GM06990 (cell line): ENCODE measurements at regions not wholly inside any gene's neighbourhood (a gene's known extent, or its start where the extent isn't known, plus 50 kb on each side); places are given as distances from the start of the nearest gene placed in this dataset.

Source experiments
- DNase-seq: peaks from one replicate; pipeline ENCODE4 v3.0.0-alpha.2; 2011; ENCODE audit not compliant: insufficient read length; ENCODE audit errors: extremely low read depth
- H3K27me3 ChIP-seq: replicated peaks from 2 replicates; pipeline ENCODE4 v1.6.0; 2011; ENCODE audit warnings: low read length; ENCODE audit not compliant: control insufficient read depth, insufficient read depth
- H3K36me3 ChIP-seq: 2 replicates; pipeline ENCODE4 v1.5.1; 2011; ENCODE audit warnings: low read length; ENCODE audit not compliant: control insufficient read depth, insufficient read depth
- H3K4me3 ChIP-seq: replicated peaks from 2 replicates; pipeline ENCODE4 v1.5.1; 2011; ENCODE audit warnings: low read depth, mild to moderate bottlenecking, control low read depth, low read length
- CTCF ChIP-seq: IDR thresholded peaks from 2 replicates; pipeline ENCODE4 v1.5.1; 2011; ENCODE audit warnings: low read length, control low read depth, mild to moderate bottlenecking, inconsistent platforms; ENCODE audit not compliant: insufficient read depth, poor library complexity, severe bottlenecking

DNA sequence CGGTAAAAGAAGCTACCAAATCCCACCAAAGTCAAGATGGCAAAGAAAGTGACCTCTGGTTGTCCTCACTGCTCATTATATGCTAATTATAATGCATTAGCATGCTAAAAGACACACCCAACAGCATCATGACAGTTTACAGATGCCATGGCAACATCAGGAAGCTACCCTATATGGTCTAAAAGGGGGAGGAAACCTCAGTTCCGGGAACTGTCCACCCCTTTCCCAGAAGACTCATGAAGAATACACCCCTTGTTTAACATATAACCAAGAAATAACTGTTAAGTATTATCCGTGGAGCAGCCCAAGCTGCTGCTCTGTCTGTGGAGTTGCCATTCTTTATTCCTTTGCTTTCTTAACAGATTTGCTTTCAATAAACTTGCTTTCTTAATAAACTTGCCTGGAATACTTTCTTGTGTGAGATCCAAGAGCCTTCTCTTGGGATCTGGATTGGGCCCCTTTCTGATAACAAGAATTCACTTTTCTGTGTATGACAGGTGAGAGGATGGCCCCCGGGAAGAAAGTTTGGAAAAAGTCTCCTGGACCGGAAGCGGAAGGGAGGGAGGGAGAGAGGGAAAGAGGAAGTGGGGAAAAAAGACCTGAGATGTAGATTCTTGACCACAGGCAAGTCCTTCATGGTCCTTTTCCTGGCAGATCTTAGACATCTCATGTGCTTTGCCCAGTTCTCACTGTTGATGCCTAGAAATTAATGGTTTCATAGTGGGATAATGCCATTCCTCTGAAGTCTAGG, 146.7 kb upstream of the ID4 start:
- no peak for DNase-seq
- Histone ChIP-seq H3K27me3 (no peaks in the 10 kb centered on the region), H3K4me3 (no peak overlapping the region), H3K36me3 (no peaks in the 10 kb centered on the region)
- TF ChIP-seq CTCF, result no peak

GRCh38 chr6:19691465-19692167, 145.6 kb upstream of the ID4 start:
- Histone ChIP-seq H3K27me3 (no peaks in the 10 kb centered on the region), H3K4me3 (no peak overlapping the region), H3K36me3 (no peaks in the 10 kb centered on the region)
- DNase-seq, result no peak
- no peak for TF ChIP-seq CTCF

GRCh38 chr6:19692506-19693298, 144.5 kb upstream of the ID4 start:
- DNase-seq, result no peak
- TF ChIP-seq CTCF, result no peak
- no peaks in the 10 kb centered on the region for H3K36me3 ChIP-seq
- no peak overlapping the region for H3K4me3 ChIP-seq
- no peaks in the 10 kb centered on the region for H3K27me3 ChIP-seq

- DNase-seq, result no peak
- H3K36me3 ChIP-seq, result no peaks in the 10 kb centered on the region
- no peak overlapping the region for H3K4me3 ChIP-seq
- H3K27me3 ChIP-seq, result no peaks in the 10 kb centered on the region
- TF ChIP-seq CTCF, result no peak
Observed at GRCh38 chr6:19694697-19695096, 142.5 kb upstream of the ID4 start.

DNA sequence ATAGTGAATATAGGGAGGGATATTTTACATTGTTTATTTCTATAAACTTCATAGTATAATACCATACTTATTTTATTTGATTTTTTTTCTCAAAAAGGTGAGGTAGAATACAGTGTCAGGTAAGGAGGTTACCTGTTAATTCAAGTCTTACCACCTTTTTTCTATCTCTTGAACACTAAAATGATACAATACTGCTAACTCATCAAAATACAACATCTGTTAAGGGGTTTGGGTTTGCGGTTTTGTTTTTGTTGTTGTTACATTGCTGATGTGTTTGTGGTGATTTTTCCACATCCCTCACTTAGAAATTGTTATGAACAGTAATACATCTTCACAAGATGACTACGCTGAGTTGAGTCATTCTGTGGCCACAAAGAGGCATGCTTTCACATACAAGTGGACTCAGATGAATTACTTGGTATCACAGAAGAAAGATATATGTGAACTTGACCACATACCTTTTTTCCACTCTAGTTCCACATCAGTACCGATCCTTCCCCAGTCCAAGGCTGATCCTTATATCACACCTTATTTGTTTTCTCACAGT, 139.4 kb upstream of the ID4 start:
- Histone ChIP-seq H3K27me3 (no peaks in the 10 kb centered on the region), H3K36me3 (no peaks in the 10 kb centered on the region), H3K4me3 (no peak overlapping the region)
- DNase-seq, result no peak
- TF ChIP-seq CTCF, result no peak
